ENCODE measurements at regions not wholly inside any gene's neighbourhood (a gene's known extent, or its start where the extent isn't known, plus 50 kb on each side); places are given as distances from the start of the nearest gene placed in this dataset.
"Not testable (repeated sequence)": the region's sequence is repeated elsewhere in the genome, so short reads cannot be mapped to it uniquely, and the experiment has no call there.

DNA sequence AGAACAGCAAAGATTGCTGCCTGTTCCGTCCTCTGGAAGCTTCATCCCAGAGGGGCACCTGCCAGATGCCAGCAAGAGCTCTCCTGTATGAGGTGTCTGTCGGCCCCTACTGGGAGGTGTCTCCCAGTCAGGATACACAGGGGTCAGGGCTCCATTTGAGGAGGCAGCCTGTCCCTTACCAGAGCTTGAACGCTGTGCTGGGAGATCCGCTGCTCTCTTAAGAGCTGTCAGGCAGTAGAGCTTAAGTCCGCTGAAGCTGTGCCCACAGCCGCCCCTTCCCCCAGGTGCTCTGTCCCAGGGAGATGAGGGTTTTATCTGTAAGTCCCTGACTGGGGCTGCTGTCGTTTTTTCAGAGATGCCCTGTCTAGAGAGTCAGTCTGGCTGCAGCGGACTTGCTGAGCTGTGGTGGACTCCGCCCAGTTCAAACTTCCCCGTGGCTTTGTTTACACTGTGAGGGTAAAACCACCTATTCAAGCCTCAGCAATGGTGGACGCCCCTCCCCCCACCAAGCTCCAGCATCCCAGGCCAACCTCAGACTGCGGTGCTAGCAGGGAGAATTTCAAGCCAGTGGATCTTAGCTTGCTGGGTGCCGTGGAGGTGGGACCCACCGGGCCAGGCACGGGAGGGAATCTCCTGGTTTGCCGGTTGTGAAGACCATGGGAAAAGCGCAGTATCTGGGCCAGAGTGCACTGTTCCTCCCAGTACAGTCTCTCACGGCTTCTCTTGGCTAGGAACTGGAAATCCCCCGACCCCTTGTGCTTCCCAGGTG, 62.1 kb upstream of the FER start:
- TF ChIP-seq, protein P1, sequence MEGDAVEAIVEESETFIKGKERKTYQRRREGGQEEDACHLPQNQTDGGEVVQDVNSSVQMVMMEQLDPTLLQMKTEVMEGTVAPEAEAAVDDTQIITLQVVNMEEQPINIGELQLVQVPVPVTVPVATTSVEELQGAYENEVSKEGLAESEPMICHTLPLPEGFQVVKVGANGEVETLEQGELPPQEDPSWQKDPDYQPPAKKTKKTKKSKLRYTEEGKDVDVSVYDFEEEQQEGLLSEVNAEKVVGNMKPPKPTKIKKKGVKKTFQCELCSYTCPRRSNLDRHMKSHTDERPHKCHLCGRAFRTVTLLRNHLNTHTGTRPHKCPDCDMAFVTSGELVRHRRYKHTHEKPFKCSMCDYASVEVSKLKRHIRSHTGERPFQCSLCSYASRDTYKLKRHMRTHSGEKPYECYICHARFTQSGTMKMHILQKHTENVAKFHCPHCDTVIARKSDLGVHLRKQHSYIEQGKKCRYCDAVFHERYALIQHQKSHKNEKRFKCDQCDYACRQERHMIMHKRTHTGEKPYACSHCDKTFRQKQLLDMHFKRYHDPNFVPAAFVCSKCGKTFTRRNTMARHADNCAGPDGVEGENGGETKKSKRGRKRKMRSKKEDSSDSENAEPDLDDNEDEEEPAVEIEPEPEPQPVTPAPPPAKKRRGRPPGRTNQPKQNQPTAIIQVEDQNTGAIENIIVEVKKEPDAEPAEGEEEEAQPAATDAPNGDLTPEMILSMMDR (IDR thresholded peaks at IDR 0.05), result not testable (repeated sequence)
- not testable (repeated sequence) for TF ChIP-seq EZH2, EZH2phosphoT487 (IDR thresholded peaks at IDR 0.05)

Data from neural progenitor cell (in vitro differentiated cells).